Smooth muscle cell (in vitro differentiated cells): ENCODE measurements at regions not wholly inside any gene's neighbourhood (a gene's known extent, or its start where the extent isn't known, plus 50 kb on each side); places are given as distances from the start of the nearest gene placed in this dataset.
A peak's percentile ranks its signal among the peaks of the same experiment; 100 is the strongest.

Source experiments
- DNase-seq: peaks from one replicate; lab custom pipeline; 2025; ENCODE audit not compliant: unreplicated experiment; lab: John Stamatoyannopoulos, UW
- H2AFZ ChIP-seq: fragments of 200-600 bp; sonication (generic); 2 replicates; pipeline ENCODE4 v1.6.0; 2016; ENCODE audit warnings: antibody characterized with exemption, low read depth, mild to moderate bottlenecking
- H3F3A ChIP-seq: fragments of 200-600 bp; sonication (generic); 2 replicates; pipeline ENCODE4 v1.6.0; 2017; ENCODE audit warnings: antibody characterized with exemption, low read depth
- H3K27ac ChIP-seq: fragments of 200-600 bp; sonication (generic); 2 replicates; pipeline ENCODE4 v1.5.1; 2016; ENCODE audit warnings: low read depth, mild to moderate bottlenecking
- H3K27me3 ChIP-seq: fragments of 200-600 bp; sonication (generic); 2 replicates; pipeline ENCODE4 v1.6.1; 2016; ENCODE audit warnings: low read depth, mild to moderate bottlenecking
- H3K36me3 ChIP-seq: fragments of 200-600 bp; sonication (generic); 2 replicates; pipeline ENCODE4 v1.5.1; 2016; ENCODE audit warnings: low read depth
- H3K4me1 ChIP-seq: fragments of 200-600 bp; sonication (generic); 2 replicates; pipeline ENCODE4 v1.5.1; 2016; ENCODE audit warnings: low read depth
- H3K4me2 ChIP-seq: fragments of 200-600 bp; sonication (generic); 2 replicates; pipeline ENCODE4 v1.6.0; 2016; ENCODE audit warnings: mild to moderate bottlenecking
- H3K4me3 ChIP-seq: fragments of 200-600 bp; sonication (generic); 2 replicates; pipeline ENCODE4 v1.5.1; 2016; ENCODE audit warnings: mild to moderate bottlenecking
- H3K79me2 ChIP-seq: fragments of 200-600 bp; sonication (generic); 2 replicates; pipeline ENCODE4 v1.6.0; 2016; ENCODE audit warnings: low read depth, mild to moderate bottlenecking
- H3K9ac ChIP-seq: fragments of 200-600 bp; sonication (generic); 2 replicates; pipeline ENCODE4 v1.6.0; 2016; ENCODE audit warnings: low read depth
- H3K9me3 ChIP-seq: fragments of 200-600 bp; sonication (generic); replicated peaks from 2 replicates; pipeline ENCODE4 v1.5.1; 2016; ENCODE audit warnings: low read depth
- H4K20me1 ChIP-seq: fragments of 200-600 bp; sonication (generic); 2 replicates; pipeline ENCODE4 v1.6.0; 2016; ENCODE audit warnings: low read depth
- WGBS: methylation state at CpG from one replicate; pipeline ENCODE4 v1.1.7; 2016; ENCODE audit warnings: low lambda C conversion rate; 5-methylcytosine and 5-hydroxymethylcytosine counted together
- TF ChIP-seq, protein P1 (sequence below): fragments of 200-600 bp; sonication (generic); IDR thresholded peaks from 2 replicates; pipeline ENCODE4 v1.5.1; 2017; ENCODE audit warnings: borderline replicate concordance, mild to moderate bottlenecking, antibody characterized with exemption; ENCODE audit not compliant: insufficient read depth, poor library complexity, severe bottlenecking

- Histone ChIP-seq H3F3A (no peaks in the 10 kb centered on the region), H3K79me2 (no peaks in the 10 kb centered on the region), H2AFZ (no peak overlapping the region), H3K9ac (no peak overlapping the region), H3K4me2 (no peak overlapping the region), H3K4me3 (no peak overlapping the region), H3K27me3 (no peaks in the 10 kb centered on the region), H3K9me3 (no peaks in the 10 kb centered on the region), H3K36me3 (no peaks in the 10 kb centered on the region), H3K4me1 (no peaks in the 10 kb centered on the region), H3K27ac (no peak overlapping the region), H4K20me1 (no peaks in the 10 kb centered on the region)
- no peak for DNase-seq
- WGBS, result 86% methylated on average over 2 of the region's 2 CpGs
- TF ChIP-seq, protein P1, sequence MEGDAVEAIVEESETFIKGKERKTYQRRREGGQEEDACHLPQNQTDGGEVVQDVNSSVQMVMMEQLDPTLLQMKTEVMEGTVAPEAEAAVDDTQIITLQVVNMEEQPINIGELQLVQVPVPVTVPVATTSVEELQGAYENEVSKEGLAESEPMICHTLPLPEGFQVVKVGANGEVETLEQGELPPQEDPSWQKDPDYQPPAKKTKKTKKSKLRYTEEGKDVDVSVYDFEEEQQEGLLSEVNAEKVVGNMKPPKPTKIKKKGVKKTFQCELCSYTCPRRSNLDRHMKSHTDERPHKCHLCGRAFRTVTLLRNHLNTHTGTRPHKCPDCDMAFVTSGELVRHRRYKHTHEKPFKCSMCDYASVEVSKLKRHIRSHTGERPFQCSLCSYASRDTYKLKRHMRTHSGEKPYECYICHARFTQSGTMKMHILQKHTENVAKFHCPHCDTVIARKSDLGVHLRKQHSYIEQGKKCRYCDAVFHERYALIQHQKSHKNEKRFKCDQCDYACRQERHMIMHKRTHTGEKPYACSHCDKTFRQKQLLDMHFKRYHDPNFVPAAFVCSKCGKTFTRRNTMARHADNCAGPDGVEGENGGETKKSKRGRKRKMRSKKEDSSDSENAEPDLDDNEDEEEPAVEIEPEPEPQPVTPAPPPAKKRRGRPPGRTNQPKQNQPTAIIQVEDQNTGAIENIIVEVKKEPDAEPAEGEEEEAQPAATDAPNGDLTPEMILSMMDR, result no peak
These were observed 175.8 kb upstream of the GALNT2 start for GRCh38 chr1:229891227-229891626.

GRCh38 chr1:229892515-229893117, 174.4 kb upstream of the GALNT2 start:
- H3F3A ChIP-seq, result no peaks in the 10 kb centered on the region
- H3K27me3 ChIP-seq, result no peaks in the 10 kb centered on the region
- H3K79me2 ChIP-seq, result no peaks in the 10 kb centered on the region
- TF ChIP-seq, protein P1, result no peak
- no peaks in the 10 kb centered on the region for H3K4me1 ChIP-seq
- H4K20me1 ChIP-seq, result no peaks in the 10 kb centered on the region
- WGBS, result 95% methylated on average over 1 of the region's 1 CpG
- H3K4me3 ChIP-seq, result no peak overlapping the region
- H3K9ac ChIP-seq, result no peak overlapping the region
- no peak for DNase-seq
- H3K4me2 ChIP-seq, result no peak overlapping the region
- H2AFZ ChIP-seq, result no peak overlapping the region
- no peaks in the 10 kb centered on the region for H3K9me3 ChIP-seq
- no peaks in the 10 kb centered on the region for H3K36me3 ChIP-seq
- no peak overlapping the region for H3K27ac ChIP-seq

GRCh38 chr1:229893762-229894444, 173.1 kb upstream of the GALNT2 start:
- Histone ChIP-seq H3K9me3 (no peaks in the 10 kb centered on the region), H4K20me1 (no peaks in the 10 kb centered on the region), H3K4me3 (no peak overlapping the region), H3K27me3 (peaks cover 1% of the 10 kb centered on the region), H3K9ac (peak overlapping the region; percentile 37), H3K79me2 (no peaks in the 10 kb centered on the region), H2AFZ (no peak overlapping the region), H3K27ac (peak overlapping the region; percentile 69), H3K4me2 (no peak overlapping the region), H3K4me1 (no peaks in the 10 kb centered on the region), H3K36me3 (no peaks in the 10 kb centered on the region), H3F3A (no peaks in the 10 kb centered on the region)
- WGBS, result 65% methylated on average over 10 of the region's 10 CpGs
- TF ChIP-seq, protein P1, result no peak
- DNase-seq, result no peak

- Histone ChIP-seq H3K27ac (peak overlapping the region; percentile 69), H3F3A (no peaks in the 10 kb centered on the region), H3K79me2 (no peaks in the 10 kb centered on the region), H3K36me3 (no peaks in the 10 kb centered on the region), H3K4me3 (no peak overlapping the region), H3K9ac (peak overlapping the region; percentile 37), H3K9me3 (no peaks in the 10 kb centered on the region), H4K20me1 (no peaks in the 10 kb centered on the region), H2AFZ (no peak overlapping the region), H3K4me1 (no peaks in the 10 kb centered on the region), H3K27me3 (peaks cover 4% of the 10 kb centered on the region), H3K4me2 (no peak overlapping the region)
- TF ChIP-seq, protein P1, result no peak
- DNase-seq, result no peak
These were observed 172.5 kb upstream of the GALNT2 start for GRCh38 chr1:229894532-229894931.
